Gastroesophageal sphincter (tissue), 3 donors: ENCODE measurements at regions not wholly inside any gene's neighbourhood (a gene's known extent, or its start where the extent isn't known, plus 50 kb on each side); places are given as distances from the start of the nearest gene placed in this dataset.

Experiments used
- POLR2AphosphoS5 ChIP-seq: sonication (generic); formaldehyde crosslinking; IDR thresholded peaks from one replicate; pipeline ENCODE4 v1.6.1; 2017; ENCODE audit warnings: antibody characterized with exemption
- TF ChIP-seq, protein P1 (sequence below), 4 experiments: fragments of 200-600 bp in 2 of 4; fragments of 450-650 bp in 2 of 4; sonication (generic) in 1 of 4; IDR thresholded peaks; one replicate each; pipeline ENCODE4 v1.5.1; 2017 to 2019; ENCODE audit warnings: antibody characterized with exemption in 4 of 4, mild to moderate bottlenecking in 2 of 4, moderate library complexity in 2 of 4

DNA sequence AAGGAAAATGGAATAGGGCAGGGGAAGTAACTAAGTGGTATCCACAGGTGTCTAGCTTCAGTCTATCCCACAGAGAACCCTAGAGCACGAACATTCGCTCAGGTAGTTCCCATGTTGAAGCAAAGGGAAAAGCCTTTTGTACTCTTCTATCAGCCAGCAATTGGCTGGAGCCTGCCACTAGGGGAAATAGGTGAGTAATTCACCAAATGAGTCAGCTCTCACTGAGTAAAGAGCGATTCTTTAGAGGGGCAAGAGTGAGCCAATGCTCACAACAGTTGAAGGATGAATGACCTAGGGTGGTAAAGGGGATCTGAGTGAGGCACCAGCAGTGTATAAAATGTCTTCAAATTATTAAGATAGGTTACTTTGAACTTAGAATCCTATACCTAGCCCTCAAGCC lies 94.1 kb upstream of the ZNF800 start:
- TF ChIP-seq, protein P1, sequence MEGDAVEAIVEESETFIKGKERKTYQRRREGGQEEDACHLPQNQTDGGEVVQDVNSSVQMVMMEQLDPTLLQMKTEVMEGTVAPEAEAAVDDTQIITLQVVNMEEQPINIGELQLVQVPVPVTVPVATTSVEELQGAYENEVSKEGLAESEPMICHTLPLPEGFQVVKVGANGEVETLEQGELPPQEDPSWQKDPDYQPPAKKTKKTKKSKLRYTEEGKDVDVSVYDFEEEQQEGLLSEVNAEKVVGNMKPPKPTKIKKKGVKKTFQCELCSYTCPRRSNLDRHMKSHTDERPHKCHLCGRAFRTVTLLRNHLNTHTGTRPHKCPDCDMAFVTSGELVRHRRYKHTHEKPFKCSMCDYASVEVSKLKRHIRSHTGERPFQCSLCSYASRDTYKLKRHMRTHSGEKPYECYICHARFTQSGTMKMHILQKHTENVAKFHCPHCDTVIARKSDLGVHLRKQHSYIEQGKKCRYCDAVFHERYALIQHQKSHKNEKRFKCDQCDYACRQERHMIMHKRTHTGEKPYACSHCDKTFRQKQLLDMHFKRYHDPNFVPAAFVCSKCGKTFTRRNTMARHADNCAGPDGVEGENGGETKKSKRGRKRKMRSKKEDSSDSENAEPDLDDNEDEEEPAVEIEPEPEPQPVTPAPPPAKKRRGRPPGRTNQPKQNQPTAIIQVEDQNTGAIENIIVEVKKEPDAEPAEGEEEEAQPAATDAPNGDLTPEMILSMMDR (IDR thresholded peaks at IDR 0.05) = no peak
- no peak for TF ChIP-seq POLR2AphosphoS5
